GM19240 (cell line): ENCODE measurements at regions not wholly inside any gene's neighbourhood (a gene's known extent, or its start where the extent isn't known, plus 50 kb on each side); places are given as distances from the start of the nearest gene placed in this dataset.

Source experiments
- DNase-seq: peaks from one replicate; pipeline ENCODE4 v3.0.0; 2011; ENCODE audit warnings: low spot score; ENCODE audit not compliant: insufficient read length

DNA sequence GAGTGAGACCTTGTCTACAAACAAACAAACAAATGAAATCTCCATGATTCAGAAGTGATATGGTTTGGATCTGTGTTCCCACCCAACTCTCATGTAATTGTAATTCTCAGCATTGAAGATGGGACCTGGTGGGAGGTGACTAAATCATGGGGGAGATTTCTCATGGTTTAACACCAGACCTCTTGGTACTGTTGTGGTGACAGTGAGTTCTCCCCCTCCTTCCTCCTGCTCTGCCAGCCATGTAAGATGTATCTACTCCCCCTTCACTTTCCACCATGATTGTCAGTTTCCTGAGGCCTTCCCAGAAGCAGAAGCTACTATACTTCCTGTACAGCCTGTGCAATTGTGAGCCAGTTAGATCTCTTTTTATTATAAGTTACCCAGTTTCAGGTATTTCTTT lies 438.4 kb upstream of the THBS1 start:
- no peak for DNase-seq

GRCh38 chr15:39143479-39143878 lies 437.4 kb upstream of the THBS1 start:
- no peak for DNase-seq

GRCh38 chr15:39144051-39144450 lies 436.8 kb upstream of the THBS1 start:
- DNase-seq: no peak

DNA sequence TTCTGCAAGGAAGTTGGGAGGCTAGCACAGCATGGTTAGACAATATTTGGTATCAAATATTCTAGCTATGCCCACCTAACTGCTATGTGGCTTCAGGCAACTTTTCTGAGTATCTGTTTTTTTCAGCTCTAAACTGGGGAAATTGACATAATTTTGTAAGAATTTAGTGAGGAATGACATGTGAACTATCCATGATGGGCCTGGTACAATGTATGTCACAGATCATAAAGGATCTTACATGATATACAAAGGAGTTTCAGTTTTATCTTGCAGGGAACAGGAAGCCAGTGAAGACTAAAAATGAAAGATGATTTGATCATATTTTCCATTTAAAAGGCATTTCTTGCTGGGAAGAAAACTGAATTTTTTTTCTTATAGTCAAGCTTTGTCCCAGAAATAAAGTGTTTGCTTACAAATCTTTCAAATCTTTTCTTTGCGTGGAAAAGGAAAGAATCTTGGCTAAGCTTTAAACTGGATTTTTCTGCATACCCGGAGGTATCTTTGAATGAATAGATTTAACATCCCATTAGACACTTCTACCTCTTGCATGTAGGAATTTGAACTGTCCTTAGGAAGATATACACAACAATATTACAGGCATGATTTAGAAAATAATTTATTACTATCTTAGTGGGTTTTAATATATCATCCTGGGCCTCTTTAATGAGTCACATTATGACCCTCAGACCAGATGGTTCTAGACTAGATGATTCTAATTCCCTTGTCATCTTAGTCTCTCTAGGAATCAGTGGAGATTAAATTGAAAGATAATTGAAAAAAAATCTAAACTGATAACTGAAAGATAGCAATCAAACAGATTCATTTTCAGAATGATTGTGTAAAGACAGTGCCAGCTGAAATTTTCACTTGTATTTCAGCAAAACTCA lies 436.0 kb upstream of the THBS1 start:
- DNase-seq: no peak

- DNase-seq: no peak
Observed at GRCh38 chr15:39145854-39146625, 434.8 kb upstream of the THBS1 start.

DNA sequence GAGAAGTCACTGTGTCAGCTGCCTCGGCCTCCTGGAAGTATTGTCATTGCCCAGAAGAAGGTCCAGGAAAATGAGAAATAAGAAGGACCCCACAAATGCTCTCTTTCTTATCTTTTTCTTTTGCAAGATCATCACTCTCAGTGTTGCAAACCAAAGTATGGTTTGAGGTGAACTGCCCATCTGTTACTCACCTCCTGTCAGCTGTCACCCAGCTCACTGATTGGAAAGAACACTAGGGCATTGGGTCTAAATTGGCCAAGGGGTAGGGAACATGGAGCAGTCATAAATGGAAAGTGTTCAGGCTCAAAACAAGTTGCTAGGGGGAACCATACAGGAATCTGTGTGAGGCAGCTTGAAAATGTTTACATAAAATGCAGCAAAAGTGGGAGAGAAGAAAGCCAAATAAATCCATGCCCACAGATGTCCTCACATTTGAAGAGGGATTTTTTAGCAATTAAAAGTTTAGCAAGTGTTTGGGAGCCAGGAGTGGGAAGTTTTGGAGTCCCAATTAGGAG lies 431.2 kb upstream of the THBS1 start:
- DNase-seq: no peak

DNA sequence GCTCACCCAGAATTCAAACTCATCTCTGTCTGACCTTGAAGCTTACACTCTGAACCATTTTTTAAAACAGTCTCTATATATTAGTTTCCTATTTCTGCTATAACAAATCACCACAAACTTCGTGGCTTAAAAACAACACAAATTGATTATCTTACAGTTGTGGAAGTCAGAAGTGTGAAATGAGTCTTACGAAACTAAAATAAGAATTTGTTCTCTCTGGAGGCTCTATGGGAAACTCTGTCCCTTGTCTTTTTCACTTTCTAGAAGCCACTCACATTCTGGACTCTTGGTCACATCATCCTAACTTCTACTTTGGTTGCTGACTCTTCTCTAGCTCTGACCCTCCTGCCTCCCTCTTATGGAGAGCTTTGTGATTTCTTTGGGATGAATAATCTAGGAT lies 429.3 kb upstream of the THBS1 start:
- DNase-seq: no peak

GRCh38 chr15:39153058-39153714 lies 427.7 kb upstream of the THBS1 start:
- DNase-seq: no peak

GRCh38 chr15:39153716-39154115 lies 427.2 kb upstream of the THBS1 start:
- DNase-seq: no peak

DNA sequence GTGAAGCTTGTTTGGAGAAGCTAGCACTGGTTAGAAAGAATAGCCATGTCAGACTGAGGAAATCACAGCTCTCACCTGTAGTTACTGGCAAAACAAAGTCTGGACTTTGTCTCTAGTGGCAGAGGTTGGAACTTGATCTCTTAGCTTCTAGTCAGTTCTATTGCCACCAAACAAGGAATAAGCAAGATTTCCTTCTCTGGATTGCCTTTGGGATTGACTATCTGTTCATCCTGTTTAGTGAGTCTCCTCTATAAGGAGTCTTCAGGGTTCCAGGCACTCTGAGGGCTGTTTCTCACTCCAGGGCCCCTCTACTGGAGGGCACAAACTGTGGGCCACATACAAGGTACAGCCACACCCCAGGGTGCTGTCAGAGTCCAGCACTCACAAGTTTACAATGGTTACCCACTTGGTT lies 426.6 kb upstream of the THBS1 start:
- DNase-seq: no peak

DNA sequence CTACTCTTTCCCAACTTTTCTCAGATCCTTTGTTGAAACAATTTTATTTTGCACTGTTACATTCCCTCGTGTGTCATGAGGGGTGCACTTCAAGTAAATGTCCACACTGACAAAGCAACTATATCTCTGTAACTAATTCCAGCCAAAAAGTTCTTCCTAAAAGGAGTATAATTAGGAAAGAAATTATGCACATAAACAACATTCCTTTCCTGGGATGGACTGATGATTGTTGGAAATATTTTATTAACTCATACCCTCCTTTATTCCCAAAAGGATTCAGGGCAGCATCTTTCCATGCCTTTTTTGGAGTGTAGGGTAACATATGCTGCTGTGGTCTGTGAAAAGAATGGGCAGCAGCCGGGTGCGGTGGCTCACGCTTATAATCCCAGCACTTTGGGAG lies 426.1 kb upstream of the THBS1 start:
- no peak for DNase-seq

DNA sequence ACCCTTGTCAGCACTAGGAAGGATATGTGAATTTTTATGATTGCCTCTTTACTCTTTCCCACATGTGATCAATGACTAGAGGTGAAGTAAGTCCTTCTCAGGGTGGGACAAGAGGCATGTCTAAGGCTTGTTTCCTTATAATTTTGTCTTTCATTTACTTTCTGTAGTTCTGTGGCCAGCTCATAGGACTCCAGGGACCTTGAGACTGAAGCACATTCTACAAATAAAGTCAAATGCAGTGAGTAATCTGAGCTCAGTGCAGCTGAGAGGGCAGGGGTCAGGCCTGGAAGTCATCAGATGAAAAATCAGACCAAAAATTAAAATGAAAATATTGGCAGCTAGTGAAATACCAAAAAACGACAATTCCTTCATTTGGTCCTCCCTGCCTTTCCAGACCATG lies 424.7 kb upstream of the THBS1 start:
- no peak for DNase-seq

- DNase-seq: no peak
Observed at GRCh38 chr15:39156646-39157250, 424.1 kb upstream of the THBS1 start.

DNA sequence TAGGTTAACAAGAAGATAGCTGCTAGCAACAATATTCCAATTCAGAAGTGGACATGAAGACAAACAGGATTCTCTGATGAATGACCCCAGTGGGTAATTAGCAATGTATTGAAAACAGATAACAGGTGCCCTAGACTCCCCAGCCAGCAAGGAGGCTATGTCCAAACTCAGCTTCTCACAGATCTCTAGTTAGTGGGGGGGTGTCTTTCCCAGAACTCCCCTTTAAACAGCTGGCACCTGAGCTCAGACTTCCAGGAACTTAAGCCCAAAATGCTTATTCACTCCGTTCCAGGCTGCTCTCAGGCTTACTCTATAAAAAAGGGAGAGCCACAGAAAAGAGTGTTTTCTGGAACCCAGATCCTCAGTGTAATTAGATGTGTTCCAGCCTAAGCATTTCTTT lies 423.0 kb upstream of the THBS1 start:
- DNase-seq: no peak

DNA sequence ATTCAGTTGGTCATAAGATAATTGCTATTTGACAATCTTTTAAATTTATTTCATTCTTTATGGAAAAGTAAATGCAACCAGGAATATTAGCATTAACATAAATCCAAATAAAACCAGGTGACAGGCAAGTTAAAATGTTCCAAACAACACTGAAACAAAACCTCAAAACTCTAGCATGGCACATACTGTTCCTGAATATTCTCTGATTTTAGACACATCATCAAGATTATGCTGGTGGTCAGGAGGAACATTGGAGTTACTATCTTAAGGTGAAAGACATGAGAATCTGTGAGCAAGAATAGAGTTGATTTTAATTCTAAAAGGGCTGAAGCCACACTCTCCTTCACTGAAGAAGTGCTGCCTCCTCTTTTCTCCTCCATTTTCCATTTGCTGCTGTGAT lies 421.0 kb upstream of the THBS1 start:
- DNase-seq: no peak

- DNase-seq: no peak
Observed at GRCh38 chr15:39161096-39161495, 419.8 kb upstream of the THBS1 start.

DNA sequence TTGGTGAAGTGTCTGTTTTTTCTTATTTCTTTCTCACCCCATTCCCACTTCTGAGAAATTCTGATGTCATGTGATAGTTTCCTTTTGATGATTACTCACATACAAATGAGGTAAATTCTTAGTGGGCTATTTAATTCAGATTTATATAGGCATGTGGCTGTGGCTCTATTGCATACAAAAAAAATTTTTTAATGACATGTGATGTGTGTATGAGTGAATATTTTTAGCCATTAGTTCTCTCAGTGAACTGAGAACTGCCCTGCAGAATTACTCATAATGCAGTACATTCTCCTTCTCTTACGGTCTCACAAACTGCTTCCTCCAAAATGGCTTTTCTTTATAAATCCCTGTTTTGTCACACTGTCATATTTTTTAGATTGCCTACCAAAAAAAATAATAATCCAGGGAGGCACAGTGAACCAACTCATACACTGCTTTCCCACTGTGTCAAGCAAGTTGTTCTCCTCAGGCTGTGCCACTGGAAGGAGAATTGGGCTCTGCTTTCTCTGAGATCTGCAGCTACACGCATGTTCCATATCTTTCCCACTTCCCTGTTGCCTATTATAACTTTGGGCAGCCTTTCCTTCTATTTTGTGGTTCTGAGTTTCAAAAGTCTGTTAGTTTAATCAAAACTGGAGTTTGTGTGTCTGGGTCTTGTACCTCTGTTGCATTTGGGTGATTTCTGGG lies 415.7 kb upstream of the THBS1 start:
- no peak for DNase-seq

DNA sequence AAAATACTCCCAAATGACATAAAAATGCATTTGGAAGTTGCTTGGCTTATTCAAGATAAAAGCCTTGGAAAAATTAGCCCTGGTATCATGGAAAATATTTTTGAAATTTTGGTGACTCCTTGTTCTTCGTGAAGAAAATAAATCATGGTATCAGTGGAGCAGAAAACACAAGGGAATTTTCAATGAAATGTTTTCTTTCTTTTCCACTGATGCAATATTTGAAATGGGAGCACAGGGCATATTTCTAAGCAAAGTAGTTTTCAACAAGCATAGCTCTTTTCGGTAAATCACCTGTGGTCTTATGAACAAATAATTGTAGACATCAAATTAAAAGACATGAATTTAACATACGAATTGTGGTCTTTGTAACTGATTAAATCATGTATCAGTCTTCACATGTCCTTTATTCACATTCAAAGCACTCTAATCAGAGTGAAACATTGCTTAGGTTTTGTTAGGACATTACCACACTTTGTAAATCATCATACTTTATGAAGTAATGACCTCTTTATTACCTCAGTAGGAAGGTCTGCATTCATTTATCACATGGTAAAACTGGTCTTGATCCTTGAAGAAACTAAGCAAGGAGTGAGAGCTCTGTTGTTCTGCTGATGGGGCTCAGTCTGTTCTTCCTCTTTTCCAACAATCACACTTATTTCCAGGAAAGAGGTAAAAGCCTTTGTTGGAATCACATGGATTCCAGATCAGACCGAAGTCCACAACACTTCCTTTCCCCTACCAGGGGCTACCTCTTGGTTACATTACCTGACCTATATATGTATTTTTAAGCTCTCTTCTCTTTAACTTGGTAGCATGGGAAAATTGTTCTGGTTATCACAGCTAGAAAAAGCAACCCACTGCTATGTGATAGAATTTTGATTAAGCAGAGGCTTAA lies 413.5 kb upstream of the THBS1 start:
- DNase-seq: no peak

GRCh38 chr15:39171944-39172368 lies 408.9 kb upstream of the THBS1 start:
- no peak for DNase-seq
